ENCODE measurements at regions not wholly inside any gene's neighbourhood (a gene's known extent, or its start where the extent isn't known, plus 50 kb on each side); places are given as distances from the start of the nearest gene placed in this dataset.

DNA sequence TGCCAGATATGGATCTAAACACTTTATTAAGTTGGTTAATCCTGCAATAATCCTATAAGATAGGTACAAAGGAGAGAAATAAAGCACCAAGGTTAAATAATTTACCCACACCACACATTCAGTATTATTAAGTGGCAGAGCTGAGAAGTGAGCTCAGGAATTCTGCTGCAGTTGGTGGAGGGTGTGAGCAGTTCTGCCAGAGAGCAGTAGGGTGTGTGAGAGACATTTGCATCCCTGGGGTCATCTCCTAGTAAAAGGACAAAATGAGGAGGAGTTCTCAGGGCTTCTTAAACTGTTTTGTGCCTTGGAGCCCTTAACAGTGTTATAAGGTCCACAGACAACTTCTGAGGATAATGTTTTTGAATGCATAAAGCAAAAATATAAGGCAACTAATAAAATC is 484.5 kb downstream of the TAFA4 start:
- H3K4me3 ChIP-seq (ENCODE audit: control insufficient read depth, low read depth, low read length), result no peak overlapping the region
- DNase-seq (ENCODE audit: low read depth), result no peak
- TF ChIP-seq, protein P1, sequence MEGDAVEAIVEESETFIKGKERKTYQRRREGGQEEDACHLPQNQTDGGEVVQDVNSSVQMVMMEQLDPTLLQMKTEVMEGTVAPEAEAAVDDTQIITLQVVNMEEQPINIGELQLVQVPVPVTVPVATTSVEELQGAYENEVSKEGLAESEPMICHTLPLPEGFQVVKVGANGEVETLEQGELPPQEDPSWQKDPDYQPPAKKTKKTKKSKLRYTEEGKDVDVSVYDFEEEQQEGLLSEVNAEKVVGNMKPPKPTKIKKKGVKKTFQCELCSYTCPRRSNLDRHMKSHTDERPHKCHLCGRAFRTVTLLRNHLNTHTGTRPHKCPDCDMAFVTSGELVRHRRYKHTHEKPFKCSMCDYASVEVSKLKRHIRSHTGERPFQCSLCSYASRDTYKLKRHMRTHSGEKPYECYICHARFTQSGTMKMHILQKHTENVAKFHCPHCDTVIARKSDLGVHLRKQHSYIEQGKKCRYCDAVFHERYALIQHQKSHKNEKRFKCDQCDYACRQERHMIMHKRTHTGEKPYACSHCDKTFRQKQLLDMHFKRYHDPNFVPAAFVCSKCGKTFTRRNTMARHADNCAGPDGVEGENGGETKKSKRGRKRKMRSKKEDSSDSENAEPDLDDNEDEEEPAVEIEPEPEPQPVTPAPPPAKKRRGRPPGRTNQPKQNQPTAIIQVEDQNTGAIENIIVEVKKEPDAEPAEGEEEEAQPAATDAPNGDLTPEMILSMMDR (IDR thresholded peaks at IDR 0.05; ENCODE audit: control insufficient read depth, insufficient read depth, low read depth, low read length, missing control alignments), result no peak

GRCh38 chr3:68441054-68441453 is 491.3 kb downstream of the TAFA4 start:
- no peak for DNase-seq (ENCODE audit: low read depth)
- H3K4me3 ChIP-seq (ENCODE audit: control insufficient read depth, low read depth, low read length), result no peak overlapping the region
- TF ChIP-seq, protein P1 (IDR thresholded peaks at IDR 0.05; ENCODE audit: control insufficient read depth, insufficient read depth, low read depth, low read length, missing control alignments), result no peak

DNA sequence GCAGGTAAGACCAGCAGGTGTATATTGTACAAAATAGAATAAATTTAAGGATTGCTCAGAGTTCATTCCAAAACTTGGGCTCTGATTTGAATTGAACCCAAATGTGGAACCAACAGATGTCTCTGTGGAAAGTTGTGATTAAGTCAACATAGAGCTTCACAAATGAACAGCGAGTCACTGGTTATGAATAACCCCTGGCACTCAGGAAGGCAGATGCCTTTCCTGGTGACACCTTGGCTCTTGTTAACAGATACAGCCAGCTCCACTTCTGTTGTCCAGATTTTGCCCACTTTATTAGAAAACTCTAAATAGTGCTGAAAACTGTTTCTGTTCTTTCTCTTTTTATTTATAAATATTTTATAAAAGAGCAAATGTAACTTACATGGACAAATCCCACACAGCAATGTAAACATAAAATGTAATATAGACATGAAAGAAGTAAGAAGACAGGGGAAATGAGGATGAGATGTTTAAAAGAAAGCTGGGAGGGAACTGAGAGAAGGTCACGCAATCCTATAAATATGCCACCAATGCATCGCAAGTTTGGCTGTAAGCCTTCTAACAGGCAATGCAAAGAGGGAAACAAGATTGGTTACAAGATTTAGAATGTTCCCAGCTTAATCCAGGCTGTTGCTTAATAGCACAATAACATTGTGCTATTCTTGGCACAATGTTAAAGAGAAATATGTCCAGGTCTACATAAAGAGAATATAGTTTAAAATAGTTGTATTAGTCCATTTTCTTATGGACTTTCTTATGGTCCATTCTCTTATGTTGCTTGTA is 495.5 kb downstream of the TAFA4 start:
- TF ChIP-seq, protein P1 (IDR thresholded peaks at IDR 0.05; ENCODE audit: control insufficient read depth, insufficient read depth, low read depth, low read length, missing control alignments), result no peak
- H3K4me3 ChIP-seq (ENCODE audit: control insufficient read depth, low read depth, low read length), result no peak overlapping the region
- DNase-seq (ENCODE audit: low read depth), result no peak

DNA sequence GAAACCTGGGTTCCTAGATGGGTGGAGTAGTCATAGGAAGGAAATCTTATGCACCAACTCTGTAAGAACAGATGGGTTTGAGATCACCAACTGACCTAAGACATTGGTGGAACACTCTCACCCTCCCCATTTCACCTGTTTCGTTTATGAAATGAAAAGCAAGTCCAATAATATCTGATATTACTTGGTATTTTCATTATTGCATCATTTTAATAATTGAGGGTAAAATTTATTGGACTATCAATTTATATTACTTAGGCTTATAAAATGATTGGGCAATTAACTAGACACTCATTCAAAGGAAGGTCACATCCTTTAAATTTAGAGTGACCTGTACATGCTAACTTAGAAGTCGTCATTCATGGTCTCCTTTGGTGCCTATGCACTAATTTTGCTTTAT is 503.9 kb downstream of the TAFA4 start:
- DNase-seq (ENCODE audit: low read depth), result no peak
- TF ChIP-seq, protein P1 (IDR thresholded peaks at IDR 0.05; ENCODE audit: control insufficient read depth, insufficient read depth, low read depth, low read length, missing control alignments), result no peak
- no peak overlapping the region for H3K4me3 ChIP-seq (ENCODE audit: control insufficient read depth, low read depth, low read length)

DNA sequence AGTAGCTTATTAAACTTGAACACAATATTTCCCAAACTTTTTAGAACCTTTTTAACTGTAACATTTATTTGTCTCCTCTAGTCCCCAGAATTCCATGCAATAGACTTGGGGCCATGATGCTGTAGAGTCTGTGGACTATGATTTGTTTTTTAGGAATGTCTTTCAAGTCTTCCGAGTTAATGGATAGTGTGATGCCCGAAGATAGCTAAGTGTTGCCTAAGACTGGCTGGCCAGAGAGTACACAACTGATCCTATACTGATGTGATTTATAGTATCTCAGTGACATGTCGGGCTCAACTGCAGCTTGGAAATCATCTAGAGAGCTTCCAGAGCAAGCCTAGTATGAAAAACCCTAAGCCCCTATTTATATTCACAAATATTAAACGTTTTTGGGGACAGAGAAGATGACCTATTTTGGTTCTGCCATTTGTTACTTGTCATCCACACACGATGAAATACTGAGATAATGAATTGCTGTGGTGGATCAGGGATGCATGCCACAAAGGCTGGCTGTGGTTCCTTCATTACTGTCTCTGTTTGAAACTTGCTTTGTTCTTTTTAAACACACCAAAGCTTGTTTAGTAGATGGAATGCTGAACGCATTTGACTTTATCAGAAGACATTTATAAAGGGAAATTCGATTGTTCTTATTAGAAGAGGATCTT is 507.4 kb downstream of the TAFA4 start:
- TF ChIP-seq, protein P1 (IDR thresholded peaks at IDR 0.05; ENCODE audit: control insufficient read depth, insufficient read depth, low read depth, low read length, missing control alignments), result no peak
- no peak overlapping the region for H3K4me3 ChIP-seq (ENCODE audit: control insufficient read depth, low read depth, low read length)
- DNase-seq (ENCODE audit: low read depth), result no peak

DNA sequence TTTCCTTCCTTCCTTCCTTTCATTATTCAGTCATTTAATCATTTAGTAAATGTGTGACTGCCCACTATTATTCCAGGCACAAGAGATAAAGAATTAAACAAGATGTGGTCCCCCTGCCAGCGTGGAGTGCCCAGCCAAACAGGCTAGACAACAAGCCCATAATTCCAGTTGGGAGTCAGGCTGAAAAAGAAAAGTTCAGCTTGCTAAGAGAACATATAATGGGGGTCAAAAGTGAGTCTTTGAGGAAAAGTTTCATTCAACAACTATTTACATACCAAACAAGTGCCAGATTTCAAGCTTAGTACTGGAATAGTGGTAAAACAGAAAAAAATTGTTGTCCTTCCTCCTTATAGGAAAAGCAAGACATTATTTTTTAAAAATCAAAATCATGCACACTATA is 523.7 kb downstream of the TAFA4 start:
- DNase-seq (ENCODE audit: low read depth), result no peak
- H3K4me3 ChIP-seq (ENCODE audit: control insufficient read depth, low read depth, low read length), result no peak overlapping the region
- TF ChIP-seq, protein P1 (IDR thresholded peaks at IDR 0.05; ENCODE audit: control insufficient read depth, insufficient read depth, low read depth, low read length, missing control alignments), result no peak

All from AG09309 (cell line).